AG10803 (cell line): ENCODE measurements at regions not wholly inside any gene's neighbourhood (a gene's known extent, or its start where the extent isn't known, plus 50 kb on each side); places are given as distances from the start of the nearest gene placed in this dataset.

Experiments
- DNase-seq: peaks from one replicate; pipeline ENCODE4 v3.0.0; 2010; ENCODE audit warnings: low read depth
- H3K4me3 ChIP-seq: 2 replicates; pipeline ENCODE4 v1.5.1; 2011; ENCODE audit warnings: mild to moderate bottlenecking, low read length, control low read depth
- TF ChIP-seq, protein P1 (sequence below): conservative IDR thresholded peaks from 2 replicates; pipeline ENCODE4 v1.5.1; 2011; ENCODE audit warnings: mild to moderate bottlenecking, low read length, control low read depth, inconsistent platforms

DNA sequence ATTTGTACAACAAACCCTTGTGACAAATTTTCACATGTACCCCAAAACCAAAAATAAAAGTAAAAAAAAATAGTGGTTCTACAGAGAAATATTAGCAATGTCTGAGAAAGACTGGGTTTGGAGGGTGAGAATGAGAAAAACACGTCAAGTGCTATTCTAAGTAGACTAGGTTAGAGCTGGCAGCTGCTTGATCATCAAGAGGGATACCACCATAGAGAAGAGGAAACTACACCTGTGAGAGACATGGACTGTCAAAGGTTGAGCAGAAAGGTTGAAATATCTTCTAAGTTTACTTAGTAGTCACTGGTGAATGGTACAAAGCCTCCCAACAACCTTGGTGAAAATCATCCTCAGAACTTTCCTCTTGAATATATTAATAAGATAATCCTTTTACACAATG, 126.9 kb upstream of the ITGA4 start:
- TF ChIP-seq, protein P1, sequence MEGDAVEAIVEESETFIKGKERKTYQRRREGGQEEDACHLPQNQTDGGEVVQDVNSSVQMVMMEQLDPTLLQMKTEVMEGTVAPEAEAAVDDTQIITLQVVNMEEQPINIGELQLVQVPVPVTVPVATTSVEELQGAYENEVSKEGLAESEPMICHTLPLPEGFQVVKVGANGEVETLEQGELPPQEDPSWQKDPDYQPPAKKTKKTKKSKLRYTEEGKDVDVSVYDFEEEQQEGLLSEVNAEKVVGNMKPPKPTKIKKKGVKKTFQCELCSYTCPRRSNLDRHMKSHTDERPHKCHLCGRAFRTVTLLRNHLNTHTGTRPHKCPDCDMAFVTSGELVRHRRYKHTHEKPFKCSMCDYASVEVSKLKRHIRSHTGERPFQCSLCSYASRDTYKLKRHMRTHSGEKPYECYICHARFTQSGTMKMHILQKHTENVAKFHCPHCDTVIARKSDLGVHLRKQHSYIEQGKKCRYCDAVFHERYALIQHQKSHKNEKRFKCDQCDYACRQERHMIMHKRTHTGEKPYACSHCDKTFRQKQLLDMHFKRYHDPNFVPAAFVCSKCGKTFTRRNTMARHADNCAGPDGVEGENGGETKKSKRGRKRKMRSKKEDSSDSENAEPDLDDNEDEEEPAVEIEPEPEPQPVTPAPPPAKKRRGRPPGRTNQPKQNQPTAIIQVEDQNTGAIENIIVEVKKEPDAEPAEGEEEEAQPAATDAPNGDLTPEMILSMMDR, result no peak
- no peak overlapping the region for H3K4me3 ChIP-seq
- no peak for DNase-seq

DNA sequence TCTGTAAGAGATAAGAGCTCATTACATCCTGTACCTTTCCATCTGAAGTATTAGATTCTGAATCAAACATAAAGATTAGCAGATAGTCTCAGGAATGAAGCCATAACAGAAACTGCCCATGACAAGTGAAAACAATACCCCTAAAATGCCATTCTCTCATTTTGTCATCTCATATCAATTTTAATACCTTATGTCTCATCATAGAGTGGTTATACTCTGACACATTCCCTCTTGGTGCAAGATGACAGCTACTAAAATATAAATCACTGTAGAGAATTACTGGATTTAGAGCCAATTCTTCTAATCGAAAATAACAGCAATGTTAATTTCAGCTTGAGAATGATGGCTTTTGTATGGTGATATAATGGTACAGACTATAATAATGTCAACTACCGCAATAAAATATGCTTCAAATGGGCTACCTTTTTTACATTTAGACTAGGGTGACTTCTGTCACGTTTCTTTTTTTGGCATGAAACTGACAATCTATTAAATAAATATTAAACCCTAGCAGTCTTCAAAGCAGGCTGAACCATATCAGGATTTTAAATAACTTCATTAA, 125.1 kb upstream of the ITGA4 start:
- DNase-seq, result no peak
- TF ChIP-seq, protein P1, result no peak
- no peak overlapping the region for H3K4me3 ChIP-seq

DNA sequence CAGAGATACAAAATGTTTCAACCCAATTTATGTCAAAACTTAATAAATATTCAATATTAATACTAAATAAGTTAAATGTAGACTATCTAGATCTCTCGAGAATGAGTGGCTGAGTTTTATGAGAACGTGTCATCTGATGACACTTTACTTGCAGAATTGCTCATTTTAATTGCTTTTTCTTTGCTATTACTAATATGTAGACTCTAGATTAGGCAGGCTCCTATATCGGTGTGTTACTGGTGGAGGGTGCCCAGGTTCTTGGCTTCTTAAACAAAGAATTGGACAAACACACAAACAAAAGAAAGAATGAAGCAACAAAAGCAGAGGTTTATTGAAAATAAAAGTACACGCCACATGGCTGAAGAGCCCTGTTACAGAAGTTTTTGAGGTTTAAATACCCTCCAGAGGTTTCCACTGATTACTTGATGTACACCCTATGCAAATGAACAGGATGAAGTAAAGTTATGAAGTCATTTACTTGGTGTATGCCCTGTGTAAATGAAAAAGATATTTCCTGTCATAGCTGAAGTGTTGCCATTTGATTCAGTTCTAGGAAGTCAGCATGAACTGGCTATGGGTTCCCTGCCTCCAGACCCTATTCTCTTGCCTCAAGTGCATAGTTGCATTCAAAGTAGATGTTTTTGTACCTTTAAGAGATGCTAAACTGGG, 122.9 kb upstream of the ITGA4 start:
- H3K4me3 ChIP-seq, result no peak overlapping the region
- DNase-seq, result no peak
- TF ChIP-seq, protein P1, result no peak

DNA sequence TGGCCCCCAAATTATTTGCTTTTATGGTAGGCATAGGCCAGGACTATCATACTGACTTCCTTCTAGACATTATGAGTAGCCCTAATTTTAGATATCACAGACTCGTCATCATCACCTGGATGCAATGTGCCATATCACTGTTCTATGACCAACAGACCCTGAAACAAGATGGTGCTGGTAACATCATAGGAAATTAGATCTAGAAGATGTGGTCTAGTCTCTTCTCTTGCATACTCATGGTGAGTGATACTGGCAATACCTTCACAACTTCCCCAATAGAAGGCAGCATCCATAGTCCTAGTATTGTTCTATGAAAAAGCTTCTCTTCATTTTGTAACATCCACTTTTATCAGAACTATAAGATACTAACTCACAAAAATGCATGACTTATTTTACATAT, 116.3 kb upstream of the ITGA4 start:
- H3K4me3 ChIP-seq, result no peak overlapping the region
- TF ChIP-seq, protein P1, result no peak
- DNase-seq, result no peak

DNA sequence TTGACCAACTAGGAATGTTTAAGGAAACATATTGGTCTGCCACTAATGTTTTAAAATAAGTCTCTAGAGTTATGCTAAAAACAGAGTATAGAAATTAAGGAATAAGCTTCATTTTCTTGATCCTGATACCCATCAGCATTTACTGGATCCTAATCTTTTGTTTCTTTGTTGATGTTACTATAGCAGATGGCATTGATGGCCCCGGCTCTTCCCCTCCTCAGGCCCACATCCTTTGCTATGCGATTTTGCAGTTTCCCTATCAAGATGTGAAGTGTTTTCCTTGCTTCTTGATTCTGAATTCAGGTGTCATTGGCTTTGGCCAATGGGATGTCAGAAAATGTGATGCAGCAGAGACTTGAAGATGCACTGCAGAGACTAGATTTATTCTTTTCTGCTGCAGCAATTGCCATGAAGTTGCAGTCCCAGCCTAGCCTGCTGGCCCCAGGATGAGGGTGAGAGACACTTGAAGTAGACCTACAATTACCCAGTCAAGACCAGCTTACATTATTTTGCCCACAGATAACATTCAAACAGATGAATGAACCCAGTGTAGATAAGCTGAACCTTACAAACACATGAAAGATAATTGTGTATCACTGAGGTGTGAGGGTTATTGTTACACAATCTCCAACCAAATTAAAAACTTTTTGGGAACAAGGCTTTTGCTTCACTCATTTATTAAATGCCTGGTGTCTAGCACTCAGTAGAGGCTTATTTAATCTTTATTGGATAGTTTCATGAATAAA, 115.2 kb upstream of the ITGA4 start:
- no peak for DNase-seq
- no peak overlapping the region for H3K4me3 ChIP-seq
- TF ChIP-seq, protein P1, result no peak

DNA sequence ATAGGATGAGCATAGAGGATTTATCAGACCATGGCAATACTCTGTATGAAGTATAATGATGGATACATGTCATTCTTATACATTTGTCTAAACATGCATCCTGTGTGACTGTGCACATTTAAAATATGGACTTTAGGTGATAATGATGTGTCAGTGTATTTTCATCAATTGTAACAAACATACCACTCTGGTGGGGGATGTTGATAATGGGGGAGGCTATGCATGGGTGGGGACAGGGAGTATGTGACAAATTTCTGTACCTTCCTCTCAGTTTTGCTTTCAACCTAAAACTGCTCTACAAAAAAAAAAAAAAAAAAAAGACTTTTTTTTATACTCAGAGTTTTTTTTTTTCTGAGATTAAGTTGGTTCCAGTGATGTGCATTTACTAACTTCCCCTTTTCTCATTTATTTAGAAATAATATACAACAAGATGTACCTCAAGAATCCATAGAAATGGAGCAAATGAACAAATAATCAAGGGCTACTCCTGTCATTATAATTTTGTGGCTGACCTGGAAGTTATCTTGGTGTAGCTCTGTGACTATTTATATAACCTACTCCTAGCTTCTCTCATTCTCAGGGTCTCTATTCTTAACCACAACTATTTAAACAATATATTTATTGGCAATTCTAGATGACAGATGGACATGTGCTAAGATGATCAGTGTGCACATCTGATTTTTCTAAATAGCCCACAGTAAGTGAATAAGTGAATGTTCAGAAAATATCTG, 108.9 kb upstream of the ITGA4 start:
- TF ChIP-seq, protein P1, result no peak
- no peak for DNase-seq
- no peak overlapping the region for H3K4me3 ChIP-seq
